OCI-LY3 (cell line): ENCODE measurements at regions not wholly inside any gene's neighbourhood (a gene's known extent, or its start where the extent isn't known, plus 50 kb on each side); places are given as distances from the start of the nearest gene placed in this dataset.

Source experiments
- CTCF ChIP-seq: fragments of 200-600, 300-600 bp; sonication (generic); IDR thresholded peaks from 2 replicates; pipeline ENCODE4 v1.5.1; 2014; ENCODE audit warnings: antibody characterized with exemption, low read length, low read depth
- EZH2phosphoT487 ChIP-seq: fragments of 200-600 bp; shearing (Covaris generic); IDR thresholded peaks from 2 replicates; pipeline ENCODE4 v1.6.1; 2018; ENCODE audit warnings: antibody characterized with exemption, mixed run types, low read depth

- no peak for TF ChIP-seq CTCF
- TF ChIP-seq EZH2phosphoT487: no peak
These were observed 174.7 kb upstream of the FBXL17 start for GRCh38 chr5:108556441-108557145.
